RWPE2 (cell line): ENCODE measurements at regions not wholly inside any gene's neighbourhood (a gene's known extent, or its start where the extent isn't known, plus 50 kb on each side); places are given as distances from the start of the nearest gene placed in this dataset.

Experiments
- ATAC-seq: fragments of 200-7000 bp; cut with Tn5 transposase; 3 replicates; pipeline ENCODE4 v1.9.1; 2021; ENCODE audit warnings: low read depth
- DNase-seq: peaks from one replicate; pipeline ENCODE4 v3.0.0-alpha.2; 2020; ENCODE audit warnings: low spot score
- H3K27ac ChIP-seq: fragments of 450-650 bp; 2 replicates; pipeline ENCODE4 v1.5.1; 2017; ENCODE audit warnings: mild to moderate bottlenecking; ENCODE audit not compliant: poor library complexity, severe bottlenecking
- H3K27me3 ChIP-seq: fragments of 250-450 bp; sonication (Bioruptor Pico); 2 replicates; pipeline ENCODE4 v1.5.1; 2021; ENCODE audit warnings: mild to moderate bottlenecking, moderate library complexity; ENCODE audit not compliant: insufficient read depth, poor library complexity, severe bottlenecking
- H3K36me3 ChIP-seq: fragments of 250-450 bp; sonication (Bioruptor Pico); 2 replicates; pipeline ENCODE4 v1.5.1; 2020; ENCODE audit warnings: low read depth, mild to moderate bottlenecking, moderate library complexity
- H3K4me1 ChIP-seq: fragments of 250-450 bp; sonication (Bioruptor Pico); 2 replicates; pipeline ENCODE4 v1.5.1; 2021; ENCODE audit warnings: mild to moderate bottlenecking, moderate library complexity; ENCODE audit not compliant: insufficient read depth, poor library complexity, severe bottlenecking
- H3K4me3 ChIP-seq: fragments of 250-450 bp; sonication (Bioruptor Pico); 2 replicates; pipeline ENCODE4 v1.5.1; 2021; ENCODE audit warnings: mild to moderate bottlenecking, moderate library complexity; ENCODE audit not compliant: severe bottlenecking
- H3K9me3 ChIP-seq: fragments of 250-450 bp; sonication (Bioruptor Pico); 2 replicates; pipeline ENCODE4 v1.5.1; 2021; ENCODE audit warnings: mild to moderate bottlenecking, moderate library complexity; ENCODE audit not compliant: severe bottlenecking
- TF ChIP-seq, protein P1 (sequence below): fragments of 450-650 bp; IDR thresholded peaks from one replicate; pipeline ENCODE4 v1.5.1; 2017; ENCODE audit warnings: mild to moderate bottlenecking, moderate library complexity; ENCODE audit not compliant: poor library complexity, severe bottlenecking

DNA sequence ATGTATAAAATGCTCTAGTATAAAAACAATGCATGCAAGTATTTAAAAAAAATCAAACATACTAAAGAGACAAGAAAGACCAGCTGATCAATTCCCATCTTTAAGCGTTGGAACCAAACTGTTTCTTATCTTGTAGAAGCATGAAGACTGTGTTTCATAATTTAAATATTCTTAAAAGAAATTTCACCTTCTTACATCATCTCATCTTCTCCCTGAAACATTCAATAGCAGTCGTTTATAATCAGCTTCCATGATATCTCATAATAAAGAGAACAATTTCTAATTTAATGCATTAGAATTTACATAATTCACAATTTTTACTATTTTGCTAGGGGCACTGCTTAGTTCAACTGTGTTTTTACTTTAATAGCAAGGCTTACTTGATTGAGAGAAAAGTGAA lies 468.1 kb upstream of the MARCKS start:
- TF ChIP-seq, protein P1, sequence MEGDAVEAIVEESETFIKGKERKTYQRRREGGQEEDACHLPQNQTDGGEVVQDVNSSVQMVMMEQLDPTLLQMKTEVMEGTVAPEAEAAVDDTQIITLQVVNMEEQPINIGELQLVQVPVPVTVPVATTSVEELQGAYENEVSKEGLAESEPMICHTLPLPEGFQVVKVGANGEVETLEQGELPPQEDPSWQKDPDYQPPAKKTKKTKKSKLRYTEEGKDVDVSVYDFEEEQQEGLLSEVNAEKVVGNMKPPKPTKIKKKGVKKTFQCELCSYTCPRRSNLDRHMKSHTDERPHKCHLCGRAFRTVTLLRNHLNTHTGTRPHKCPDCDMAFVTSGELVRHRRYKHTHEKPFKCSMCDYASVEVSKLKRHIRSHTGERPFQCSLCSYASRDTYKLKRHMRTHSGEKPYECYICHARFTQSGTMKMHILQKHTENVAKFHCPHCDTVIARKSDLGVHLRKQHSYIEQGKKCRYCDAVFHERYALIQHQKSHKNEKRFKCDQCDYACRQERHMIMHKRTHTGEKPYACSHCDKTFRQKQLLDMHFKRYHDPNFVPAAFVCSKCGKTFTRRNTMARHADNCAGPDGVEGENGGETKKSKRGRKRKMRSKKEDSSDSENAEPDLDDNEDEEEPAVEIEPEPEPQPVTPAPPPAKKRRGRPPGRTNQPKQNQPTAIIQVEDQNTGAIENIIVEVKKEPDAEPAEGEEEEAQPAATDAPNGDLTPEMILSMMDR: no peak
- DNase-seq (no peak), ATAC-seq (no peak)
- Histone ChIP-seq H3K27ac (no peak overlapping the region), H3K9me3 (no peaks in the 10 kb centered on the region), H3K36me3 (no peaks in the 10 kb centered on the region), H3K4me1 (peaks cover 9% of the 10 kb centered on the region), H3K4me3 (no peak overlapping the region), H3K27me3 (no peaks in the 10 kb centered on the region)

DNA sequence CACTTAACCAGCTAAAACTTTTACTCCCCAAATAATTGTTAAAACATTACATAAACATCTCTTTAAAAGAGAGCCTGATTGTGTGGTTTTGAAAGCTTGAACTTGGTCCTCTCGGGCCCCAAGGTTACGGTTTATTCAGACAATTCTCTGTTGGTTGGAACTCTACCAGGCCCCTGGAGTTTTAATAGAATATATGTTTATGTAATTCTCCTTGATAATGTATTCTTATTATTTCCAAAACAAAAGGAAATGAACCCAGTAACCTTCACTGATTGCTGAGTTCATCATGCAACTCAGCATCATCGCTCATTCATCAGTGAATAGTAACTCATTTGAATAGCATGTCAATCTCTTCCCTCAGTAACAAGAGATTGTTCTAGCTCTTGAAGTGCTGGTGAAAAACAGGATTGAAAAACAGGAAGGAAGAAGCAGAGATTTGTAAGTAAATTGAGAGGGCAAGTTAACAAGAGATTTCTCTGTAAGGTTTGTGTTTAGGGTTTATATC lies 464.5 kb upstream of the MARCKS start:
- Histone ChIP-seq H3K4me1 (no peaks in the 10 kb centered on the region), H3K4me3 (no peak overlapping the region), H3K36me3 (no peaks in the 10 kb centered on the region), H3K27ac (no peak overlapping the region), H3K9me3 (no peaks in the 10 kb centered on the region), H3K27me3 (no peaks in the 10 kb centered on the region)
- DNase-seq: no peak
- TF ChIP-seq, protein P1: no peak
- ATAC-seq: no peak

DNA sequence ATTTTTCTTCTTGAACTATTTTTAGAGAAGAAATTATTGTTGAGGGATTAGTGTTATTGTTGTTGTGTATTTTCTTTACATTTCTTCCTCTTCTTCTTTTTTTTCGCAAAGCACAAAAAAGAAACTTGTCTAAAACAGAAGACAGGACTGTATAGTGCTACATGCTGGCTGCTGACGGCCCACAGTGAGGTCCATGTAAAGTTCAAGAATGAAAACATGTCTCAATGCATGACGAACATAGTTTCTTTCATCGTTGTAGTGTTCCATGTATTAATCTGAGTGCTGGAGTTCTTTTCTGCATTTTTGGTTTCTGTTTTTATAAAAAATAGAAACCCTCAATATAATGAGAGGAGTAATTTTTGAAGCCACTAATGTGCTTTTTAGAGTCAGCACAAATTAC lies 462.9 kb upstream of the MARCKS start:
- H3K9me3 ChIP-seq: no peaks in the 10 kb centered on the region
- H3K27ac ChIP-seq: no peak overlapping the region
- DNase-seq (no peak), ATAC-seq (no peak)
- no peaks in the 10 kb centered on the region for H3K27me3 ChIP-seq
- no peak overlapping the region for H3K4me3 ChIP-seq
- H3K36me3 ChIP-seq: no peaks in the 10 kb centered on the region
- H3K4me1 ChIP-seq: no peaks in the 10 kb centered on the region
- TF ChIP-seq, protein P1: no peak

DNA sequence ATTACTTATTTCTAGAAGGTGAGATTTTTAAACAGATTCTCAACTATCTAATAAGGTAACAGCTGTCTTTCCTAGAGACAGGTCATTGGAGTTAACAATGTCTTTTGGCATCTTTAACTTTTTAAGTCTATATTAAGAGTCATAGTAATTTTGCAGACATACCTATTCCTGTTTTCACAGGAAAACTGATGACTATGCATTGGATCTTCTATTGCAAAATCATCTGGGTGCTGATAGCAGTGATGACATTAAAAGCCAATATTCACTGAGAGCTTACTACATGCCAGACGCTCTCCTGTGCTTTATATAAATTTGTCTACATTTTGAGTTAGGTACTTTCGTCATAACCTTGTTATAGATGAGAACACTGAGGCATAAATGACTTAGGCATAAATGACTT lies 462.4 kb upstream of the MARCKS start:
- no peaks in the 10 kb centered on the region for H3K36me3 ChIP-seq
- DNase-seq (no peak), ATAC-seq (no peak)
- no peak overlapping the region for H3K27ac ChIP-seq
- no peaks in the 10 kb centered on the region for H3K27me3 ChIP-seq
- TF ChIP-seq, protein P1: no peak
- no peaks in the 10 kb centered on the region for H3K9me3 ChIP-seq
- no peaks in the 10 kb centered on the region for H3K4me1 ChIP-seq
- no peak overlapping the region for H3K4me3 ChIP-seq

DNA sequence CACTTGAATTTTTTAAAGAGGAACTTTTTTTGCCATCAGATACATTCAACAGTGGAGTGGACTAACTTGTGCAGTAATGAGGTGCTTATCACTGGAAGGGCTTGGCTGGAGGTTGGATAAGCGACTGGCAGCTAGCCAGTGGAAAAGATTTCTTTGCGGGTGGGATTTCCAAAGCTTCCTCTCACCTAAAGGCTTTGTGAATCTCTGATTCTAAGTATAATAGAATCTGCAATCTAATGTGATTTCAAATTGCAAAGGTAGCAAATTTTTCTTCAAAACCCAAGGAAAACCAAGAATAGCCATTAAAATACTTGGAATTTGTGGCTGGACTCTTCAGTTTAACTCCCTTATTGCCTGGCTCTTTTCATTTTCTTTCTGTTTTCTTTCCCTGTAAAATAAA lies 460.4 kb upstream of the MARCKS start:
- DNase-seq: no peak
- Histone ChIP-seq H3K4me1 (no peaks in the 10 kb centered on the region), H3K9me3 (no peaks in the 10 kb centered on the region), H3K27ac (no peak overlapping the region), H3K4me3 (no peak overlapping the region), H3K27me3 (no peaks in the 10 kb centered on the region), H3K36me3 (no peaks in the 10 kb centered on the region)
- TF ChIP-seq, protein P1: no peak
- ATAC-seq: no peak
